ENCODE measurements at regions not wholly inside any gene's neighbourhood (a gene's known extent, or its start where the extent isn't known, plus 50 kb on each side); places are given as distances from the start of the nearest gene placed in this dataset.
A peak's percentile ranks its signal among the peaks of the same experiment; 100 is the strongest.

DNA sequence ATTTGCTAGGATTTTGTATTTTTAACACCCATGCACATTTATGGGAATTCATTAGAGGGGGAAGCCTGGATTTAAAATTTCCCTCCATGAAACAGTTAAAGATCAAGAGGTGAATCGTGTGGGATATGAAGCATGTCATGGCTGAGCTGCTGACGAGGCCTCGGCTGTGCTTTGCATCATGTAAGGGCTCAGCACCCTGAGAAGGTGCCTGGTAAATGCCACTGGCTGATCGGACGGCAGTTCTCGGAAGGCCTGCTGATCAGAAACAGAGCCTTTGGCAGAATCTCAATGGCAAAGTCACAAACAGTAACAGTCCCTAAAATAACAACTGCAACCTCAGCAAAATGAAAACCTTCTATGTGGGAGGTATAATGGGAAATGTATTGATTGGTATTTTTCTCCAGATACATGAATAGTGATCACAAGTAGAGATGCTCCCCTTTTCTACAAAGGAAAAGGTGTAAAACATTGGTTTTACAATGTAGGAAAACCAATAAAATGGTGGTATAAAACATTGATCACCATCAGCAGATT lies 53.0 kb upstream of the FUCA2 start:
- Histone ChIP-seq H3K23ac (ENCODE audit: insufficient read length) (no peak overlapping the region), H2AFZ (ENCODE audit: low read length) (no peak overlapping the region), H3K4me2 (ENCODE audit: insufficient read depth in 1 of 2, low read depth in 2 of 2, low read length in 2 of 2) (no peak overlapping the region), H3K23me2 (ENCODE audit: low read depth, low read length) (no peaks in the 10 kb centered on the region; the same call in 1 of the 2 replicates), H2AK5ac (ENCODE audit: low read depth, low read length) (no peak overlapping the region), H3K27ac (ENCODE audit: low read depth, low read length) (no peak overlapping the region), H3K79me1 (ENCODE audit: low read depth, low read length) (no peaks in the 10 kb centered on the region; the same call in 1 of the 2 replicates), H4K20me1 (replicated peaks in 1 of 2; ENCODE audit: control insufficient read depth in 1 of 2, insufficient read depth in 2 of 2, low read length in 2 of 2) (no peaks in the 10 kb centered on the region), H3K9ac (replicated peaks in 1 of 4; ENCODE audit: extremely low read depth in 1 of 4, low read depth in 3 of 4, low read length in 3 of 4) (no peak overlapping the region), H2BK5ac (ENCODE audit: low read depth, low read length) (no peak overlapping the region), H3K4ac (replicated peaks; ENCODE audit: insufficient read length, low read depth, low read length) (no peak overlapping the region), H4K91ac (replicated peaks; ENCODE audit: insufficient read length, low read length) (no peak overlapping the region), H2BK120ac (replicated peaks; ENCODE audit: low read depth, low read length) (no peak overlapping the region), H3K36me3 (ENCODE audit: control insufficient read depth in 2 of 4, insufficient read depth in 4 of 4, low read length in 3 of 4) (no peaks in the 10 kb centered on the region), H3K27me3 (replicated peaks in 1 of 4; ENCODE audit: control insufficient read depth in 3 of 4, extremely low read depth in 1 of 4, insufficient read depth in 3 of 4, low read length in 3 of 4) (no peaks in the 10 kb centered on the region), H2BK12ac (ENCODE audit: low read depth, low read length) (no peak overlapping the region), H3K56ac (replicated peaks; ENCODE audit: insufficient read length, low read depth, low read length) (no peak overlapping the region), H3K4me3 (ENCODE audit: extremely low read depth in 1 of 4, insufficient read depth in 2 of 4, low read depth in 3 of 4, low read length in 4 of 4) (no peak overlapping the region), H3K18ac (ENCODE audit: extremely low read depth, low read length) (no peak overlapping the region), H3K4me1 (replicated peaks in 1 of 4; ENCODE audit: control insufficient read depth in 3 of 4, insufficient read depth in 4 of 4, low read length in 3 of 4) (no peaks in the 10 kb centered on the region), H4K8ac (ENCODE audit: extremely low read depth, insufficient read depth, low read length) (no peak overlapping the region), H4K5ac (ENCODE audit: insufficient read length, low read depth, low read length) (no peak overlapping the region), H3K79me2 (ENCODE audit: control insufficient read depth in 1 of 2, insufficient read depth in 2 of 2, low read length in 2 of 2) (no peaks in the 10 kb centered on the region), H3K9me3 (ENCODE audit: insufficient read depth in 2 of 2, low read depth in 1 of 2, low read length in 1 of 2) (peaks cover 0 to 3% of the 10 kb centered on the region in 2 experiments; a peak in 1 of 4 replicates), H2BK15ac (ENCODE audit: low read length) (no peak overlapping the region), H2BK20ac (ENCODE audit: low read length) (no peak overlapping the region), H3K14ac (ENCODE audit: insufficient read length) (no peak overlapping the region)
- WGBS, 2 experiments (ENCODE audit: extremely low coverage in 1 of 2, insufficient coverage in 1 of 2, insufficient read length in 1 of 2, insufficient replicate concordance in 2 of 2, low coverage in 1 of 2, low lambda C conversion rate in 2 of 2, missing lambda C conversion rate in 1 of 2) = 94% methylated on average over 6 of the region's 6 CpGs; no CpG with 5 or more reads in 1 of the 2 experiments
- no peak for DNase-seq (ENCODE audit: low read depth in 1 of 2, low spot score in 2 of 2)
- TF ChIP-seq PHF8 (conservative IDR thresholded peaks at IDR 0.05; ENCODE audit: low read depth, low read length) (no peak), TEAD4 (IDR thresholded peaks at IDR 0.05; ENCODE audit: low read depth, low read length) (no peak), MAFK (IDR thresholded peaks at IDR 0.05; ENCODE audit: low read depth, low read length) (0 out of 2 replicates have a peak, but pooled peaks have one; percentile 11)
- ChIA-PET CTCF (ENCODE audit: partially characterized antibody) (no interaction called here), POLR2A (ENCODE audit: partially characterized antibody) (no interaction called here)
- no peak for FAIRE-seq

All from H1 (cell line).